KMS-11 (cell line): ENCODE measurements at regions not wholly inside any gene's neighbourhood (a gene's known extent, or its start where the extent isn't known, plus 50 kb on each side); places are given as distances from the start of the nearest gene placed in this dataset.

ENCODE experiments used
- H2AFZ ChIP-seq: fragments of 200-600 bp; sonication (generic); 2 replicates; pipeline ENCODE4 v1.6.1; 2016; ENCODE audit warnings: antibody characterized with exemption, mixed run types, low read depth
- H3K27ac ChIP-seq: fragments of 200-600 bp; sonication (generic); 2 replicates; pipeline ENCODE4 v1.6.1; 2016; ENCODE audit warnings: mild to moderate bottlenecking, mixed run types
- H3K27me3 ChIP-seq: fragments of 200-600 bp; sonication (generic); 2 replicates; pipeline ENCODE4 v1.6.1; 2017; ENCODE audit warnings: mild to moderate bottlenecking, low read depth, mixed run types, moderate library complexity; ENCODE audit not compliant: insufficient read depth
- H3K36me3 ChIP-seq: fragments of 200-600 bp; sonication (generic); 2 replicates; pipeline ENCODE4 v1.6.1; 2017; ENCODE audit warnings: mild to moderate bottlenecking, mixed run types; ENCODE audit not compliant: insufficient read depth
- H3K4me1 ChIP-seq: fragments of 200-600 bp; sonication (generic); 2 replicates; pipeline ENCODE4 v1.6.1; 2016; ENCODE audit warnings: mild to moderate bottlenecking, low read depth, mixed run types; ENCODE audit not compliant: poor library complexity, severe bottlenecking
- H3K4me2 ChIP-seq: fragments of 200-600 bp; sonication (generic); 2 replicates; pipeline ENCODE4 v1.7.0; 2016; ENCODE audit warnings: mild to moderate bottlenecking, mixed run types
- H3K4me3 ChIP-seq: fragments of 200-600 bp; sonication (generic); IDR thresholded peaks from 2 replicates; pipeline ENCODE4 v1.6.1; 2017; ENCODE audit warnings: low read depth, low read length, mixed read lengths; ENCODE audit not compliant: insufficient read depth
- H3K79me2 ChIP-seq: fragments of 200-600 bp; sonication (generic); 2 replicates; pipeline ENCODE4 v1.6.1; 2016; ENCODE audit warnings: low read depth, mixed run types; ENCODE audit not compliant: insufficient read depth
- H3K9ac ChIP-seq: fragments of 200-600 bp; sonication (generic); 2 replicates; pipeline ENCODE4 v1.6.1; 2016; ENCODE audit warnings: mild to moderate bottlenecking, mixed run types
- H4K20me1 ChIP-seq: fragments of 200-600 bp; sonication (generic); 2 replicates; pipeline ENCODE4 v1.6.1; 2016; ENCODE audit warnings: mild to moderate bottlenecking, mixed run types; ENCODE audit not compliant: insufficient read depth
- CTCF ChIP-seq: fragments of 200-600 bp; sonication (generic); conservative IDR thresholded peaks from 2 replicates; pipeline ENCODE4 v1.6.1; 2017; ENCODE audit warnings: low read depth, mild to moderate bottlenecking, antibody characterized with exemption, low read length, moderate library complexity, mixed read lengths

DNA sequence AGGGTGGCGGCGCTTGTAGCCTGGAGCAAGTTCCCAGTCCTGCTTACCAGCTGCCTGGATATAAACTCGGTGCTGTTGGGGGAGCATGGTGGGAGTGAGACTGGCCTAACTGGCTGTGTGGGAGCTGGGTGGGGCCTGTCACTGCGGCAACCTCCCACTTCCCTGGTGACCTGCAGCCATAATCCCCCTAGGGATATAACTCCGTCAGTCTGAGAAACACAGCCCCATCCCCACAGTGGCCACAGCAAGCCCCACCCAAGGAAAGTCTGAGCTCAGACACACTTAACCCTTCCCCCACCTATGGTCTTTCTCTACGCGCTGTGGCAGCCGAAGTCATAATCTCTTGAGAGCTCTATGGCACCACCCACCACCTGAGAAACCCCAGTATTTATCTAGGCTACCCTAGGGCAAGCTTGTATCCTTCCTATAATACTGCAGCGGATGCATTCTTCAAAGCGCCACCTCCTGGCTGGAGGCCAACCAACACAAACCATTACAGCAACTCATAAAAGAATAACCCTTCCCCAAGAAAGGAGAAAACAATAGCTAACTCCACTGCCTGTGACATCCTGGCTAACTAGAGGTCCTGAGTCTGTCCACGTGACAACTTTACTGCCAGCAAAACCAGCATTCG is 57.4 kb downstream of the ZNF648 start:
- Histone ChIP-seq H3K79me2 (no peaks in the 10 kb centered on the region), H2AFZ (no peak overlapping the region), H3K27me3 (no peaks in the 10 kb centered on the region), H3K4me3 (no peak overlapping the region), H3K36me3 (no peaks in the 10 kb centered on the region), H3K4me1 (no peaks in the 10 kb centered on the region), H3K4me2 (no peak overlapping the region), H3K27ac (no peak overlapping the region), H3K9ac (no peak overlapping the region), H4K20me1 (no peaks in the 10 kb centered on the region)
- TF ChIP-seq CTCF = no peak

DNA sequence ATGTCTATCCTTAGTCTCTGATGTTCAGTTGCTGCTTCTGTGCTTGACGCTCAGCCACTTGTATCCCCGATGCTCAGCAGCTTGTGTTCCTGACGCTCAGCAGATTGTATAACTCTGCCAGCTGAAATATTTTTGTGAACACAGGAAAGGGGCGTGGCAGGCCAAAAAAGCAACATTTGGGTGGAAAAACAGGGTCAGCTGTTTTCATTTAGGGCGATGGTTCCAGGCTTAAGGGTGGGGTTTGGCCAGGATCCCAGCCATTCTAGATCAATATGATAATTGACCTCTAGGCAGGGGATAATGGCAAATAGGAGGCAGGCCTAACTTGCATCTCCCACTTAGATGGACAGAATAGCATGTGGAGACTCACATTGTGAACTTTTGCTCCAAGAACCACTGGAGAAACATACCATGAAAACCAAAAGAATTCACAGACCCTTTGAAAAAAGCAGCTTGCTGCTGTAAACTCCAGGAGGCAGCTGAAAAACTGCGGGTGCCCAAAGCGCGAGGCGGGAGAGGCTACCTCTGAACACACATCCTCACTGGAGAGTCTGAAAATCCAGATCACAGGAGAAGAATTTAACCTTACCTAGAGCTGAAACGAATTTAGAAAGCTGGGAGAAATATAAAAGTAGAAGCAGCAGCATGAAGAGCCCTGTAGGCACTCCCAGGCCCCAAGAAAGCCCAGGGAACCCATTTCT is 58.3 kb downstream of the ZNF648 start:
- Histone ChIP-seq H3K79me2 (no peaks in the 10 kb centered on the region), H3K4me3 (no peak overlapping the region), H3K36me3 (no peaks in the 10 kb centered on the region), H3K4me1 (no peaks in the 10 kb centered on the region), H3K4me2 (no peak overlapping the region), H2AFZ (no peak overlapping the region), H3K9ac (no peak overlapping the region), H3K27ac (no peak overlapping the region), H3K27me3 (no peaks in the 10 kb centered on the region), H4K20me1 (no peaks in the 10 kb centered on the region)
- no peak for TF ChIP-seq CTCF

- no peak for TF ChIP-seq CTCF
- Histone ChIP-seq H3K36me3 (no peaks in the 10 kb centered on the region), H3K79me2 (no peaks in the 10 kb centered on the region), H3K4me2 (no peak overlapping the region), H3K9ac (no peak overlapping the region), H3K4me1 (no peaks in the 10 kb centered on the region), H3K4me3 (no peak overlapping the region), H4K20me1 (no peaks in the 10 kb centered on the region), H2AFZ (no peak overlapping the region), H3K27me3 (no peaks in the 10 kb centered on the region), H3K27ac (no peak overlapping the region)
These were observed 58.9 kb downstream of the ZNF648 start for GRCh38 chr1:182002570-182002969.

DNA sequence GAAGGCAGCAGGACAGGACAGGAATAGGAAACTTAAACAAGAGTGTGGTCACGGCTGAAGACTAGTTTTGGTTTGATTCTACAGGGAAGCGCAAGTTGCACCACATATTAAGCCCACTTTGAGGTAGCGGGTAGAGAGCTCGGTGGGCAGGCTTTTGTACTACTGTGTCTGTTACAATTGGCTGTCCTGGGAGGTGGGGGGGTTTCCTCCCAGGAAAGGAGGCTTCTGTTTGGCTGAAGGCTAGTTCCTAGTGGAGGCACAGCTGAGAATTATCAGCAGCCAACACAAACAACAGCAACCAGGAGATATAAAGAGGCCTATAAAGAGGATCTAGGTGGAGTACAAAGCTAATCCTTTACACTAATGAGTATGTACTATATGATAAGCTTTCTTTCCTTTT is 62.7 kb downstream of the ZNF648 start:
- Histone ChIP-seq H3K4me3 (no peak overlapping the region), H2AFZ (no peak overlapping the region), H3K4me2 (no peak overlapping the region), H3K9ac (no peak overlapping the region), H3K79me2 (no peaks in the 10 kb centered on the region), H4K20me1 (no peaks in the 10 kb centered on the region), H3K27me3 (no peaks in the 10 kb centered on the region), H3K36me3 (no peaks in the 10 kb centered on the region), H3K27ac (no peak overlapping the region), H3K4me1 (no peaks in the 10 kb centered on the region)
- TF ChIP-seq CTCF = no peak
